ENCODE measurements at regions not wholly inside any gene's neighbourhood (a gene's known extent, or its start where the extent isn't known, plus 50 kb on each side); places are given as distances from the start of the nearest gene placed in this dataset.

GRCh38 chr13:76741046-76741445 is 145.2 kb downstream of the KCTD12 start:
- no peak for TF ChIP-seq CTCF (IDR thresholded peaks at IDR 0.05; ENCODE audit: unreplicated experiment)
- no peaks in the 10 kb centered on the region for H3K27me3 Mint-ChIP-seq
- H3K36me3 Mint-ChIP-seq (ENCODE audit: insufficient read depth) = no peaks in the 10 kb centered on the region

GRCh38 chr13:76738616-76739015 is 147.6 kb downstream of the KCTD12 start:
- no peak for TF ChIP-seq CTCF (IDR thresholded peaks at IDR 0.05; ENCODE audit: unreplicated experiment)
- Mint-ChIP-seq H3K36me3 (ENCODE audit: insufficient read depth) (no peaks in the 10 kb centered on the region), H3K27ac (no peak overlapping the region), H3K27me3 (no peaks in the 10 kb centered on the region), H3K9me3 (ENCODE audit: low read depth) (peaks cover 7% of the 10 kb centered on the region), H3K4me1 (ENCODE audit: low read depth) (peaks cover 9% of the 10 kb centered on the region), H3K4me3 (ENCODE audit: low read depth) (no peak overlapping the region)
- DNase-seq (ENCODE audit: low spot score, unreplicated experiment) = no peak

More at GRCh38 chr13:76741046-76741445, 145.2 kb downstream of the KCTD12 start:
- Mint-ChIP-seq H3K9me3 (ENCODE audit: low read depth) (peaks cover 7% of the 10 kb centered on the region), H3K4me1 (ENCODE audit: low read depth) (peaks cover 9% of the 10 kb centered on the region), H3K4me3 (ENCODE audit: low read depth) (no peak overlapping the region), H3K27ac (no peak overlapping the region)
- no peak for DNase-seq (ENCODE audit: low spot score, unreplicated experiment)

- Mint-ChIP-seq H3K9me3 (ENCODE audit: low read depth) (peaks cover 7% of the 10 kb centered on the region), H3K27ac (no peak overlapping the region), H3K27me3 (no peaks in the 10 kb centered on the region), H3K4me1 (ENCODE audit: low read depth) (peaks cover 9% of the 10 kb centered on the region), H3K4me3 (ENCODE audit: low read depth) (no peak overlapping the region), H3K36me3 (ENCODE audit: insufficient read depth) (no peaks in the 10 kb centered on the region)
- TF ChIP-seq CTCF (IDR thresholded peaks at IDR 0.05; ENCODE audit: unreplicated experiment) = no peak
- DNase-seq (ENCODE audit: low spot score, unreplicated experiment) = no peak
Observed at GRCh38 chr13:76737526-76737925, 148.7 kb downstream of the KCTD12 start.

- no peaks in the 10 kb centered on the region for H3K27me3 Mint-ChIP-seq
- H3K9me3 Mint-ChIP-seq (ENCODE audit: low read depth) = no peaks in the 10 kb centered on the region
- no peak for DNase-seq (ENCODE audit: low spot score, unreplicated experiment)
- no peak overlapping the region for H3K27ac Mint-ChIP-seq
- no peak for TF ChIP-seq CTCF (IDR thresholded peaks at IDR 0.05; ENCODE audit: unreplicated experiment)
- H3K4me3 Mint-ChIP-seq (ENCODE audit: low read depth) = no peak overlapping the region
- H3K4me1 Mint-ChIP-seq (ENCODE audit: low read depth) = peaks cover 9% of the 10 kb centered on the region
- no peaks in the 10 kb centered on the region for H3K36me3 Mint-ChIP-seq (ENCODE audit: insufficient read depth)
Observed at GRCh38 chr13:76735641-76736040, 150.6 kb downstream of the KCTD12 start.

GRCh38 chr13:76733671-76734070 is 152.5 kb downstream of the KCTD12 start:
- Mint-ChIP-seq H3K27me3 (no peaks in the 10 kb centered on the region), H3K4me1 (ENCODE audit: low read depth) (peaks cover 9% of the 10 kb centered on the region), H3K36me3 (ENCODE audit: insufficient read depth) (peaks cover 1% of the 10 kb centered on the region), H3K9me3 (ENCODE audit: low read depth) (no peaks in the 10 kb centered on the region), H3K4me3 (ENCODE audit: low read depth) (no peak overlapping the region), H3K27ac (no peak overlapping the region)
- no peak for DNase-seq (ENCODE audit: low spot score, unreplicated experiment)
- TF ChIP-seq CTCF (IDR thresholded peaks at IDR 0.05; ENCODE audit: unreplicated experiment) = no peak
